ENCODE measurements at regions not wholly inside any gene's neighbourhood (a gene's known extent, or its start where the extent isn't known, plus 50 kb on each side); places are given as distances from the start of the nearest gene placed in this dataset.

GRCh38 chr2:12177455-12178288 is 431.2 kb downstream of the LPIN1 start:
- DNase-seq = no peak

GRCh38 chr2:12178289-12179080 is 432.1 kb downstream of the LPIN1 start:
- no peak for DNase-seq

- DNase-seq = no peak
These were observed 433.6 kb downstream of the LPIN1 start for GRCh38 chr2:12180031-12180430.

GRCh38 chr2:12183032-12183645 is 436.7 kb downstream of the LPIN1 start:
- no peak for DNase-seq

- DNase-seq = no peak
These were observed 446.3 kb downstream of the LPIN1 start for GRCh38 chr2:12192762-12193161.

GRCh38 chr2:12194968-12195367 is 448.5 kb downstream of the LPIN1 start:
- DNase-seq = no peak

GRCh38 chr2:12196495-12196894 is 450.1 kb downstream of the LPIN1 start:
- no peak for DNase-seq

GRCh38 chr2:12197133-12197532 is 450.7 kb downstream of the LPIN1 start:
- no peak for DNase-seq

- DNase-seq = no peak
These were observed 453.2 kb downstream of the LPIN1 start for GRCh38 chr2:12199491-12200211.

- no peak for DNase-seq
These were observed 454.9 kb downstream of the LPIN1 start for GRCh38 chr2:12201369-12201768.

- no peak for DNase-seq
These were observed 456.1 kb downstream of the LPIN1 start for GRCh38 chr2:12202313-12203075.

GRCh38 chr2:12203528-12203927 is 457.1 kb downstream of the LPIN1 start:
- no peak for DNase-seq

GRCh38 chr2:12205086-12205485 is 458.7 kb downstream of the LPIN1 start:
- no peak for DNase-seq

GRCh38 chr2:12207491-12207890 is 461.1 kb downstream of the LPIN1 start:
- DNase-seq = no peak

- no peak for DNase-seq
These were observed 463.8 kb downstream of the LPIN1 start for GRCh38 chr2:12210016-12210933.

- peak; percentile 80 for DNase-seq
These were observed 465.1 kb downstream of the LPIN1 start for GRCh38 chr2:12211326-12212175.

- peak; percentile 5 for DNase-seq
These were observed 466.6 kb downstream of the LPIN1 start for GRCh38 chr2:12212841-12213597.

- DNase-seq = no peak
These were observed 470.7 kb downstream of the LPIN1 start for GRCh38 chr2:12217175-12217574.

GRCh38 chr2:12219761-12220160 is 473.3 kb downstream of the LPIN1 start:
- DNase-seq = no peak
